PC-3 (cell line): ENCODE measurements at regions not wholly inside any gene's neighbourhood (a gene's known extent, or its start where the extent isn't known, plus 50 kb on each side); places are given as distances from the start of the nearest gene placed in this dataset.

Experiments
- ATAC-seq: fragments of 200-7000 bp; cut with Tn5 transposase; 2 replicates; pipeline ENCODE4 v1.9.1; 2020; ENCODE audit warnings: mild to moderate bottlenecking, moderate library complexity
- BruUV-seq: library from RNA; stranded (reverse); fragments of 400-500 nt; replicated peaks from 2 replicates; lab custom pipeline; 2021; lab: Mats Ljungman, UMichigan
- CTCF ChIA-PET: fragments of 300-600 bp; sonication (Branson Sonifier 250); formaldehyde crosslinking; loops from one replicate; lab custom pipeline; 2022; ENCODE audit warnings: antibody characterized with exemption; lab: Charles Lee
- POLR2A ChIA-PET: fragments of 300-600 bp; sonication (Branson Sonifier 250); formaldehyde crosslinking; loops from one replicate; lab custom pipeline; 2022; ENCODE audit warnings: antibody characterized with exemption; ENCODE audit not compliant: unreplicated experiment; lab: Charles Lee
- DNase-seq: peaks from one replicate; pipeline ENCODE4 v3.0.0-alpha.2; 2015
- H2AFZ ChIP-seq: fragments of 300-600 bp; sonication (generic); 2 replicates; pipeline ENCODE4 v1.6.0; 2016; ENCODE audit warnings: antibody characterized with exemption, low read length
- H3F3A ChIP-seq: fragments of 300-600 bp; sonication (generic); one replicate; pipeline ENCODE4 v1.6.0; 2017; ENCODE audit warnings: antibody characterized with exemption, low read length, control low read depth, mild to moderate bottlenecking; ENCODE audit not compliant: unreplicated experiment
- H3K27ac ChIP-seq: fragments of 300-600 bp; sonication (generic); 2 replicates; pipeline ENCODE4 v1.5.1; 2016; ENCODE audit warnings: mild to moderate bottlenecking, low read length
- H3K27me3 ChIP-seq: fragments of 300-600 bp; sonication (generic); 2 replicates; pipeline ENCODE4 v1.6.1; 2016; ENCODE audit warnings: low read length, mixed read lengths
- H3K36me3 ChIP-seq: fragments of 300-600 bp; sonication (generic); 2 replicates; pipeline ENCODE4 v1.6.1; 2016; ENCODE audit warnings: low read depth, mixed run types, low read length, mixed read lengths
- H3K4me1 ChIP-seq: fragments of 300-600 bp; sonication (generic); 2 replicates; pipeline ENCODE4 v1.5.1; 2016; ENCODE audit warnings: low read length; ENCODE audit not compliant: insufficient read depth
- H3K4me2 ChIP-seq: fragments of 300-600 bp; sonication (generic); 2 replicates; pipeline ENCODE4 v1.6.0; 2016; ENCODE audit warnings: low read length
- H3K4me3 ChIP-seq: fragments of 300-600 bp; sonication (generic); 2 replicates; pipeline ENCODE4 v1.5.1; 2016; ENCODE audit warnings: mild to moderate bottlenecking, low read length, mixed read lengths
- H3K79me2 ChIP-seq: fragments of 300-600 bp; sonication (generic); 2 replicates; pipeline ENCODE4 v1.6.1; 2017; ENCODE audit warnings: low read length, mixed read lengths
- H3K9ac ChIP-seq: fragments of 300-600 bp; sonication (generic); 2 replicates; pipeline ENCODE4 v1.6.0; 2016; ENCODE audit warnings: mild to moderate bottlenecking, low read length
- H3K9me2 ChIP-seq: fragments of 300-600 bp; sonication (generic); replicated peaks from 2 replicates; pipeline ENCODE4 v1.6.1; 2016; ENCODE audit warnings: mixed run types, low read length, mixed read lengths
- H3K9me3 ChIP-seq: fragments of 300-600 bp; sonication (generic); 2 replicates; pipeline ENCODE4 v1.6.1; 2016; ENCODE audit warnings: low read length, mixed read lengths
- H4K20me1 ChIP-seq: fragments of 300-600 bp; sonication (generic); 2 replicates; pipeline ENCODE4 v1.6.1; 2016; ENCODE audit warnings: low read length, mixed read lengths
- CTCF ChIP-seq: fragments of 300-600 bp; sonication (generic); conservative IDR thresholded peaks from 2 replicates; pipeline ENCODE4 v1.5.1; 2017; ENCODE audit warnings: antibody characterized with exemption, low read depth, mild to moderate bottlenecking, low read length
- EZH2 ChIP-seq: fragments of 300-600 bp; sonication (generic); IDR thresholded peaks from one replicate; pipeline ENCODE4 v1.6.1; 2017; ENCODE audit warnings: antibody characterized with exemption, mild to moderate bottlenecking, low read length; ENCODE audit not compliant: unreplicated experiment
- EZH2phosphoT487 ChIP-seq: fragments of 300-600 bp; sonication (generic); IDR thresholded peaks from 2 replicates; pipeline ENCODE4 v1.6.1; 2018; ENCODE audit warnings: mild to moderate bottlenecking, antibody characterized with exemption, low read length, borderline replicate concordance
- intact Hi-C: fragments of 100-400 bp; cut with micrococcal nuclease; formaldehyde crosslinking; loops from 2 replicates; pipeline ENCODE4 v1.9.0; 2023

- no peak for DNase-seq
- Histone ChIP-seq H3K9ac (no peak overlapping the region), H3K27me3 (no peaks in the 10 kb centered on the region), H3K9me2 (no peaks in the 10 kb centered on the region), H3F3A (no peaks in the 10 kb centered on the region), H3K4me2 (no peak overlapping the region), H3K4me1 (no peaks in the 10 kb centered on the region), H2AFZ (no peak overlapping the region), H3K36me3 (no peaks in the 10 kb centered on the region), H3K79me2 (no peaks in the 10 kb centered on the region), H3K9me3 (no peaks in the 10 kb centered on the region), H3K4me3 (no peak overlapping the region), H3K27ac (no peak overlapping the region), H4K20me1 (no peaks in the 10 kb centered on the region)
- ATAC-seq = no peak
- intact Hi-C loops = no loop called here
- CTCF ChIA-PET = no interaction called here
- BruUV-seq = no TSS peak
- POLR2A ChIA-PET = no interaction called here
- TF ChIP-seq CTCF = no peak
- TF ChIP-seq EZH2 = no peak
- TF ChIP-seq EZH2phosphoT487 = no peak
Observed at GRCh38 chr3:65042675-65043074, 354.9 kb upstream of the ADAMTS9 start.

- no peaks in the 10 kb centered on the region for H3K27me3 ChIP-seq
- H3K27ac ChIP-seq = no peak overlapping the region
- no peaks in the 10 kb centered on the region for H3F3A ChIP-seq
- H3K79me2 ChIP-seq = no peaks in the 10 kb centered on the region
- no peak overlapping the region for H3K4me2 ChIP-seq
- no peaks in the 10 kb centered on the region for H3K9me3 ChIP-seq
- ATAC-seq (no peak), DNase-seq (no peak)
- H3K4me1 ChIP-seq = no peaks in the 10 kb centered on the region
- CTCF ChIA-PET = no interaction called here
- no peaks in the 10 kb centered on the region for H3K36me3 ChIP-seq
- intact Hi-C loops = no loop called here
- POLR2A ChIA-PET = no interaction called here
- no TSS peak for BruUV-seq
- no peak overlapping the region for H3K9ac ChIP-seq
- no peaks in the 10 kb centered on the region for H4K20me1 ChIP-seq
- no peak overlapping the region for H3K4me3 ChIP-seq
- no peaks in the 10 kb centered on the region for H3K9me2 ChIP-seq
- TF ChIP-seq EZH2 (no peak), EZH2phosphoT487 (no peak), CTCF (no peak)
- no peak overlapping the region for H2AFZ ChIP-seq
Observed at GRCh38 chr3:65039754-65040210, 352.0 kb upstream of the ADAMTS9 start.

GRCh38 chr3:65037861-65038260 lies 350.1 kb upstream of the ADAMTS9 start:
- Histone ChIP-seq H3K4me1 (no peaks in the 10 kb centered on the region), H3K27me3 (no peaks in the 10 kb centered on the region), H4K20me1 (no peaks in the 10 kb centered on the region), H3K27ac (no peak overlapping the region), H3K9me2 (no peaks in the 10 kb centered on the region), H3F3A (no peaks in the 10 kb centered on the region), H3K79me2 (no peaks in the 10 kb centered on the region), H3K4me3 (no peak overlapping the region), H3K4me2 (no peak overlapping the region), H3K9ac (no peak overlapping the region), H2AFZ (no peak overlapping the region), H3K36me3 (no peaks in the 10 kb centered on the region), H3K9me3 (no peaks in the 10 kb centered on the region)
- ATAC-seq (no peak), DNase-seq (no peak)
- no TSS peak for BruUV-seq
- TF ChIP-seq CTCF (no peak), EZH2 (no peak), EZH2phosphoT487 (no peak)
- intact Hi-C loops = no loop called here
- ChIA-PET CTCF (no interaction called here), POLR2A (no interaction called here)
